ENCODE measurements at regions not wholly inside any gene's neighbourhood (a gene's known extent, or its start where the extent isn't known, plus 50 kb on each side); places are given as distances from the start of the nearest gene placed in this dataset.
"Not testable (repeated sequence)": the region's sequence is repeated elsewhere in the genome, so short reads cannot be mapped to it uniquely, and the experiment has no call there.

- DNase-seq (ENCODE audit: low read depth in 2 of 2), result no peak
Measured at GRCh38 chr12:67534681-67535080, 113.9 kb upstream of the DYRK2 start.

- DNase-seq (ENCODE audit: low read depth in 2 of 2), result no peak
Measured at GRCh38 chr12:67535176-67535575, 113.4 kb upstream of the DYRK2 start.

- no peak for DNase-seq (ENCODE audit: low read depth in 2 of 2)
Measured at GRCh38 chr12:67535971-67536370, 112.6 kb upstream of the DYRK2 start.

GRCh38 chr12:67539329-67539728 is 109.2 kb upstream of the DYRK2 start:
- no peak for DNase-seq (ENCODE audit: low read depth in 2 of 2)

GRCh38 chr12:67539946-67540345 is 108.6 kb upstream of the DYRK2 start:
- DNase-seq (ENCODE audit: low read depth in 2 of 2), result no peak

GRCh38 chr12:67540920-67541624 is 107.5 kb upstream of the DYRK2 start:
- DNase-seq (ENCODE audit: low read depth in 2 of 2), result no peak

GRCh38 chr12:67541625-67541991 is 106.9 kb upstream of the DYRK2 start:
- no peak for DNase-seq (ENCODE audit: low read depth in 2 of 2)

GRCh38 chr12:67543021-67543770 is 105.3 kb upstream of the DYRK2 start:
- DNase-seq (ENCODE audit: low read depth in 2 of 2), result no peak

GRCh38 chr12:67545298-67545697 is 103.2 kb upstream of the DYRK2 start:
- no peak for DNase-seq (ENCODE audit: low read depth in 2 of 2)

- DNase-seq (ENCODE audit: low read depth in 2 of 2), result no peak
Measured at GRCh38 chr12:67546746-67547145, 101.8 kb upstream of the DYRK2 start.

- not testable (repeated sequence) for DNase-seq (ENCODE audit: low read depth in 2 of 2)
Measured at GRCh38 chr12:67555075-67555717, 93.3 kb upstream of the DYRK2 start.

GRCh38 chr12:67558775-67559174 is 89.8 kb upstream of the DYRK2 start:
- no peak for DNase-seq (ENCODE audit: low read depth in 2 of 2)

GRCh38 chr12:67559751-67560150 is 88.8 kb upstream of the DYRK2 start:
- DNase-seq (ENCODE audit: low read depth in 2 of 2), result no peak

- no peak for DNase-seq (ENCODE audit: low read depth in 2 of 2)
Measured at GRCh38 chr12:67562513-67563287, 85.8 kb upstream of the DYRK2 start.

- no peak for DNase-seq (ENCODE audit: low read depth in 2 of 2)
Measured at GRCh38 chr12:67568055-67568454, 80.5 kb upstream of the DYRK2 start.

- no peak for DNase-seq (ENCODE audit: low read depth in 2 of 2)
Measured at GRCh38 chr12:67572492-67572891, 76.1 kb upstream of the DYRK2 start.

GRCh38 chr12:67573566-67573965 is 75.0 kb upstream of the DYRK2 start:
- DNase-seq (ENCODE audit: low read depth in 2 of 2), result no peak

GRCh38 chr12:67578976-67579661 is 69.4 kb upstream of the DYRK2 start:
- no peak for DNase-seq (ENCODE audit: low read depth in 2 of 2)

GRCh38 chr12:67579662-67580003 is 68.9 kb upstream of the DYRK2 start:
- DNase-seq (ENCODE audit: low read depth in 2 of 2), result no peak

- no peak for DNase-seq (ENCODE audit: low read depth in 2 of 2)
Measured at GRCh38 chr12:67582238-67582834, 66.2 kb upstream of the DYRK2 start.

- no peak for DNase-seq (ENCODE audit: low read depth in 2 of 2)
Measured at GRCh38 chr12:67582844-67583243, 65.7 kb upstream of the DYRK2 start.
